ENCODE measurements at regions not wholly inside any gene's neighbourhood (a gene's known extent, or its start where the extent isn't known, plus 50 kb on each side); places are given as distances from the start of the nearest gene placed in this dataset.

DNA sequence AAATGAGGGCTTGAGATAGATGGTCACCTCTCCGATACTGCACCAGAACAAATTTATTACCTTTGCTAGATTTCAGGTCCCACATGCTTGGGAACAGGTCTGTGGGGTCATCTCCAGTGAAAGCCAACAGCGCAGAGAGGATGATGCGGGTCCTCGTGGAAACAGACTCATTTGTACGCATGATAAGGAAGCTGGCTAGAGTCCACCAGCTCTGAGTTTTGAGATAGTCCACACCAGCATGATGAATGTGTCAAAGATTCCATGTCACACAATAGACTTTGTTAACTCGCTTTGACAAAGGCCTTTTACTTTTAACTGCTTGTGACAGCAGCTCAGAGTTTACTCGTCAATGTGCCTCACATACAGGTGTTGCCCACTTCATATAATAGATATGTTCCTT, 105.4 kb upstream of the TBCA start:
- TF ChIP-seq POLR2A (IDR thresholded peaks at IDR 0.05; ENCODE audit: low read depth, low read length): no peak
- TF ChIP-seq, protein P1, sequence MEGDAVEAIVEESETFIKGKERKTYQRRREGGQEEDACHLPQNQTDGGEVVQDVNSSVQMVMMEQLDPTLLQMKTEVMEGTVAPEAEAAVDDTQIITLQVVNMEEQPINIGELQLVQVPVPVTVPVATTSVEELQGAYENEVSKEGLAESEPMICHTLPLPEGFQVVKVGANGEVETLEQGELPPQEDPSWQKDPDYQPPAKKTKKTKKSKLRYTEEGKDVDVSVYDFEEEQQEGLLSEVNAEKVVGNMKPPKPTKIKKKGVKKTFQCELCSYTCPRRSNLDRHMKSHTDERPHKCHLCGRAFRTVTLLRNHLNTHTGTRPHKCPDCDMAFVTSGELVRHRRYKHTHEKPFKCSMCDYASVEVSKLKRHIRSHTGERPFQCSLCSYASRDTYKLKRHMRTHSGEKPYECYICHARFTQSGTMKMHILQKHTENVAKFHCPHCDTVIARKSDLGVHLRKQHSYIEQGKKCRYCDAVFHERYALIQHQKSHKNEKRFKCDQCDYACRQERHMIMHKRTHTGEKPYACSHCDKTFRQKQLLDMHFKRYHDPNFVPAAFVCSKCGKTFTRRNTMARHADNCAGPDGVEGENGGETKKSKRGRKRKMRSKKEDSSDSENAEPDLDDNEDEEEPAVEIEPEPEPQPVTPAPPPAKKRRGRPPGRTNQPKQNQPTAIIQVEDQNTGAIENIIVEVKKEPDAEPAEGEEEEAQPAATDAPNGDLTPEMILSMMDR (conservative IDR thresholded peaks at IDR 0.05; ENCODE audit: low read depth, low read length): no peak
- TF ChIP-seq USF2 (IDR thresholded peaks at IDR 0.05; ENCODE audit: low read depth, low read length): no peak
- no peak for TF ChIP-seq CEBPB (IDR thresholded peaks at IDR 0.05; ENCODE audit: low read depth, low read length)
- TF ChIP-seq RFX5 (IDR thresholded peaks at IDR 0.05; ENCODE audit: low read depth, low read length): no peak
- TF ChIP-seq RAD21 (IDR thresholded peaks at IDR 0.05; ENCODE audit: low read length): no peak
- TF ChIP-seq ELK1 (IDR thresholded peaks at IDR 0.05; ENCODE audit: borderline replicate concordance, low read depth, low read length): no peak
- no peak for TF ChIP-seq FOS (IDR thresholded peaks at IDR 0.05; ENCODE audit: low read depth, low read length)

All from IMR-90 (cell line).